AG09319 (cell line): ENCODE measurements at regions not wholly inside any gene's neighbourhood (a gene's known extent, or its start where the extent isn't known, plus 50 kb on each side); places are given as distances from the start of the nearest gene placed in this dataset.

Experiments used
- DNase-seq: peaks from one replicate; pipeline ENCODE4 v3.0.0-alpha.2; 2010; ENCODE audit warnings: low read depth; ENCODE audit errors: extremely low read depth
- CTCF ChIP-seq: IDR thresholded peaks from 2 replicates; pipeline ENCODE4 v1.5.1; 2011; ENCODE audit warnings: low read depth, mild to moderate bottlenecking, inconsistent platforms, low read length, moderate library complexity

GRCh38 chr3:86173401-86173800 lies 817.5 kb downstream of the VGLL3 start:
- no peak for TF ChIP-seq CTCF
- no peak for DNase-seq

DNA sequence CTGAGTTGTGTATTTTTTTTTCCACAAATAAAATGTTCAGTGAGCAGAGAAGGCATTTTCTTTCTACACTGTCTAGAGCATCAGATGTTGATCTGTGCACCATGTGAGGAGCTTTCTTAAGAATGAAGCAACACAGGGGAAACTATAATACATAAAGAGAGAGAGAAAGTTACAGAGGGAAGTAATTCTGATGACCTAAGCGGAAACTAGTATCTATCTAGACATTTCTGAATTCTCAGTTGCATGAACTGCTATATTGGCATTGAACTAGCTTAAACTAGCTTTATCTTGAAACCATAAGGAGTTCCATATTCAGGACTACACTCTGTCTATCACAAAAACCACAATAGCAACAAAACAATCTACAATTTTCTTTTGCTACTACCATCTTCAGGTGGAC lies 822.4 kb downstream of the VGLL3 start:
- TF ChIP-seq CTCF, result no peak
- no peak for DNase-seq

DNA sequence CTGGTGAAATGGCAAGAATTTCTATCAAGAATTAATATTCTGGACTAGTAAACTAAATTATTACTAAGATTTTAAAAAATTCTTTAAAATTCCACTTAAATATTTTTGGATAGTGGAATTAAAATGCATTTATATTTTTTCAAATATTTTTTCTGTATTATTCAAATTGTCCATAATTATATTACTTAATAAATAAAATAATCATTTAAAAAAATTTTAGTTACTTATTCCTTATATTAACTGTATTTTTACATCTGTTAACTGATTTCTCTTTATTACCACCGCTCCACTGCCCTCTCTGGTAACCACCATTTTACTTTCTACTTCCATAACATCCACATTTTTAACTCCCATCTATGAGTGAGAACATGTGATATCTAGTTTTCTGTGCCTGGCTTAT lies 828.4 kb downstream of the VGLL3 start:
- DNase-seq, result no peak

DNA sequence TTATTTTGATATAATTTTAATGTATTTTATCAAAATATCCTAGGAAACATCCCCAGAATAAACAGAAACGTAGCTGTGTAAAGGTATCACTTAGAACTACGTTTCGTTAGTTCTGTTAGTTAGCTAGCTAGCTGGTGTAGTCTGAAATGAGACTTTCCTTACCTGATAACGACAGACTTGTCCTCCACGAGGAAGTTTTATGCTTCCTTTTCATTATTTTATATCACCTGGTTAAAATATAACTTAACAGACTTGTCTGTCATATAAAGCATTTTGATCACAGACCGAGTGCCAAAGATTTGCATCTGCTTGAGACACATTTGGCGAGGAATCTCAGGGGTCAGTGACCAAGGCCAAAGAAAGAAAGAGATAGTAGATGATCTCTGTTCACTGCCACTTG lies 829.5 kb downstream of the VGLL3 start:
- TF ChIP-seq CTCF, result no peak
- no peak for DNase-seq

More for the DNA sequence above, 828.4 kb downstream of the VGLL3 start:
- TF ChIP-seq CTCF, result no peak

GRCh38 chr3:86152620-86153019 lies 838.3 kb downstream of the VGLL3 start:
- no peak for DNase-seq
- no peak for TF ChIP-seq CTCF

GRCh38 chr3:86149054-86149453 lies 841.9 kb downstream of the VGLL3 start:
- TF ChIP-seq CTCF, result no peak
- DNase-seq, result no peak

GRCh38 chr3:86147119-86147518 lies 843.8 kb downstream of the VGLL3 start:
- TF ChIP-seq CTCF, result no peak
- no peak for DNase-seq

GRCh38 chr3:86126552-86126951 lies 864.4 kb downstream of the VGLL3 start:
- no peak for DNase-seq
- no peak for TF ChIP-seq CTCF
